Right atrium auricular region (tissue), 2 donors: ENCODE measurements at regions not wholly inside any gene's neighbourhood (a gene's known extent, or its start where the extent isn't known, plus 50 kb on each side); places are given as distances from the start of the nearest gene placed in this dataset.
"Not testable (repeated sequence)": the region's sequence is repeated elsewhere in the genome, so short reads cannot be mapped to it uniquely, and the experiment has no call there.

Source experiments
- DNase-seq: peaks from one replicate; pipeline ENCODE4 v3.0.0-alpha.2; 2019; ENCODE audit warnings: low spot score
- H3K27ac ChIP-seq, 2 donors: fragments of 200-600 bp; sonication (generic); 1 replicate in 1 of 2; 2 replicates in 1 of 2; pipeline ENCODE4 v1.5.1; 2016 to 2019
- H3K27me3 ChIP-seq, 2 donors: fragments of 200-600 bp; sonication (generic); one replicate each; pipeline versions ENCODE4 v1.5.1 to v1.6.0; 2017 to 2019
- H3K36me3 ChIP-seq: fragments of 200-600 bp; sonication (generic); one replicate; pipeline ENCODE4 v1.5.1; 2016
- H3K4me1 ChIP-seq, 2 donors: fragments of 200-600 bp; sonication (generic); one replicate each; pipeline versions ENCODE4 v1.5.1 to v1.6.0; 2017 to 2019
- H3K4me3 ChIP-seq, 2 donors: fragments of 200-600 bp; sonication (generic); 1 replicate in 1 of 2; 2 replicates in 1 of 2; pipeline ENCODE4 v1.5.1; 2017 to 2019; ENCODE audit warnings: mild to moderate bottlenecking in 1 of 2, moderate library complexity in 1 of 2
- H3K9me3 ChIP-seq, 2 donors: fragments of 200-600 bp; sonication (generic); one replicate each; pipeline ENCODE4 v1.5.1; 2019
- CTCF ChIP-seq, 2 donors: fragments of 200-600 bp; sonication (generic); IDR thresholded peaks; one replicate each; pipeline ENCODE4 v1.5.1; 2019; ENCODE audit warnings: antibody characterized with exemption in 2 of 2

DNA sequence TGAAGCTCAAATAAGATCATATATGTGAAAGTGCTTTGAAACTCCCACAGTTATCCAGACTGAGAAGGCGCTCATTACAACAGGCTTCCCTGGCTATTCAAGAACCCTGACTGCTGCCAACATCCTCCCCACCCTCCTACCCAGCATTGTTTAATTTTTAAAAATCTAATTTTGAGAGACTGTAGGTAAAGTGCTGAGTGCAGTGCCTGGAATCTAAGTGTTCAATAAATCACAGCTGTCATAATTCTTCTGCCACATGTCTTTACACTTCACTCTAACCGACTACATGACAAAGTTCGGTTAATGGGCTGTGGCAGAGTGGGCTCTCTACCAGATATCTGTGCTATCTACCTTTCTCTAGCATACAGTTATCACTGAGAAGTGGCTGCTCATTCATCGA, 255.6 kb upstream of the C9orf72 start:
- Histone ChIP-seq H3K36me3 (no peaks in the 10 kb centered on the region), H3K9me3 (no peaks in the 10 kb centered on the region), H3K4me1 (no peaks in the 10 kb centered on the region), H3K4me3 (no peak overlapping the region), H3K27ac (no peak overlapping the region), H3K27me3 (no peaks in the 10 kb centered on the region)
- no peak for TF ChIP-seq CTCF (IDR thresholded peaks at IDR 0.05)
- DNase-seq: no peak

DNA sequence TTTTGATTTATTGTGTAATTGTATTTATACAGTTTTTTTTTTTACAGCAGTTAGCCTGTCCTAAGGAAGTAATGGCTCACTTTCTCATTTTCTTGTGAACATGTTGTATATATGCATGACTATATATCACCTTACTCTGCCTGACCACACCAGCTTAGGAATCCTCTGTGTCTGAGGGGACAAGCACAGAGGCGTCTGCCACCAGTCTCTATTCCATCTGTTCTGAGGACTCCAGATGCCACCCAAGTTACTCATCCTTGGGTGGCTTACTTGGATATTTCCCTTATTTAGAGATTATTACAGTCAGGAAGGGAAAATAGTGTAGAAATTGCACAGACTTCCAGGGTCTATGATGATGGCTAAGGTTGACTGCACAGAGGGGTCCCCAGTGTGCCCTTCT, 256.3 kb upstream of the C9orf72 start:
- Histone ChIP-seq H3K36me3 (no peaks in the 10 kb centered on the region), H3K4me1 (no peaks in the 10 kb centered on the region)
- TF ChIP-seq CTCF (IDR thresholded peaks at IDR 0.05): no peak

DNA sequence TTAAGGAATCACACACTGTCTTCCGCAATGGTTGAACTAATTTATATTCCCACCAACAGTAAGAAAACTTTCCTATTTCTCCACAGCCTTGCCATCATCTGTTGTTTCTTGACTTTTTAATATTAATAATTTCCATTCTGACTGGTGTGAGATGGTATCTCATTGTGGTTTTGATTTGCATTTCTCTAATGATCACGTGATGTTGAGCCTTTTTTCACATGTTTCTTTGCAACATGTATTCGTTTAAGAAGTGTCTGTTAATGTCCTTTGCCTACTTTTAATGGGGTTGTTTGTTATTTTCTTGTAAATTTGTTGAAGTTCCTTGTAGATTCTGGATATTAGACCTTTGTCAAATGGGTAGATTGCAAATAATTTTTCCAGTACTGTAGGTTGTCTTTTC, 258.8 kb upstream of the C9orf72 start:
- H3K27me3 ChIP-seq, H3K4me3 ChIP-seq, DNase-seq, H3K4me1 ChIP-seq, H3K36me3 ChIP-seq, H3K9me3 ChIP-seq, H3K27ac ChIP-seq: not testable (repeated sequence)

More for the DNA sequence above, 256.3 kb upstream of the C9orf72 start:
- no peaks in the 10 kb centered on the region for H3K9me3 ChIP-seq
- no peak for DNase-seq
- no peaks in the 10 kb centered on the region for H3K27me3 ChIP-seq
- H3K27ac ChIP-seq: no peak overlapping the region
- no peak overlapping the region for H3K4me3 ChIP-seq

DNA sequence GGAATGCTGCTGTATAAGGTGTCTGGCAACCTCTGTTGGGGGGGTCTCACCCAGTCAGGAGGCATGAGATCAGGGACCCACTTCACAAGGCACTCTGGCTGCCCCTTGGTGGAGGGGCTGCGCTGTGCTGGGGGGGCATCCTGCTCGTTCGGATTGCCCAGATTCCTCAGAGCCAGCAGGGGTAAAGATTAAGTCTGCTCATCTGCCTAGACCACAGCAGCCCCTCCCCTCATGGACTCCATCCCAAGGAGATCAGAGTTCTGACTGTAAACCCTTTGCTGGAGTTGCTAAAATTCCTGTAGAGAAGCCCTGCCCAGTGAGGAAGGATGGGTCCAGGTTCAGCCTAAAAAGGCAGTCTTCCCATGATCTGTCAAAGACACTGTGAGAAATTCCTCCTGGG, 262.0 kb upstream of the C9orf72 start:
- H3K4me1 ChIP-seq: no peaks in the 10 kb centered on the region
- H3K4me3 ChIP-seq: no peak overlapping the region
- DNase-seq: no peak
- no peak for TF ChIP-seq CTCF (IDR thresholded peaks at IDR 0.05)
- no peak overlapping the region for H3K27ac ChIP-seq
- no peaks in the 10 kb centered on the region for H3K27me3 ChIP-seq
- H3K36me3 ChIP-seq: no peaks in the 10 kb centered on the region
- H3K9me3 ChIP-seq: no peaks in the 10 kb centered on the region

GRCh38 chr9:27835746-27836145, 262.5 kb upstream of the C9orf72 start:
- H3K9me3 ChIP-seq: no peaks in the 10 kb centered on the region
- no peak overlapping the region for H3K27ac ChIP-seq
- no peak for DNase-seq
- no peak for TF ChIP-seq CTCF (IDR thresholded peaks at IDR 0.05)
- H3K36me3 ChIP-seq: no peaks in the 10 kb centered on the region
- H3K4me3 ChIP-seq: no peak overlapping the region
- no peaks in the 10 kb centered on the region for H3K4me1 ChIP-seq
- no peaks in the 10 kb centered on the region for H3K27me3 ChIP-seq

DNA sequence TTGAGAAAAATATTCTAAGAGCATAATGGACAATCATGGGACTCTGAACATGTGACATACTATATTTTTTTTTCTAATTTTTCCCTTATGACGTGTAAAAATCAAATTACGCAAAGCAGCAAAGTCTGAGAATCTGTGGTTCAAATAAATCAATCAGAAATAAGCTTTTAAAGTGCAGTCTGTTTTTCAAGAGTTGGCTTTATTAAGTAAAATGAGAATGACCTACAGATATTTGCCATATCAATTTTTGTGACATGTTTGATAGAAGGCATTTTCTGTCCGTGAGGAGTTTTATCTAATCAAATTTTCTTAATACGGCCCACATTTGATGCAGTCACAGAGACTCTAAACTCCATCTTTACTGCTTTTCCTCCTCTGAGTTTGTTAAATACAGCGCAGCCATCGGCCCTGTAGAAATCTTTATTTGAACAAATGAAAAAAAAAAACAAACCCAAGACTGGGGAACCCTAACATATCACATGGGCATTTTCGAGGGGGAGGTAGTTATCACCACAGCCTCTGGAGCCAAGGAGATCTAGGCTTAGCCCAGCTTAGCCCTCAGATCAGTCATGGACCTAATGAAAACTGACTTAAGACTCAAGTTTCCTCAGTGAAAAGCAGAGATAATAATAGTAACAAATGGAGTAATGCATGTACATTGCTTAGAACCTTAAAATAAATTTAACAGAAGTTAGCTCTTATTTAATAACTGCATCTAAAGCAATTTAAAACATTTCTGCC, 263.6 kb upstream of the C9orf72 start:
- Histone ChIP-seq H3K27ac (no peak overlapping the region), H3K9me3 (no peaks in the 10 kb centered on the region), H3K4me3 (no peak overlapping the region), H3K27me3 (no peaks in the 10 kb centered on the region), H3K36me3 (no peaks in the 10 kb centered on the region), H3K4me1 (no peaks in the 10 kb centered on the region)
- no peak for DNase-seq
- no peak for TF ChIP-seq CTCF (IDR thresholded peaks at IDR 0.05)
